GM19372 (cell line): ENCODE measurements at regions not wholly inside any gene's neighbourhood (a gene's known extent, or its start where the extent isn't known, plus 50 kb on each side); places are given as distances from the start of the nearest gene placed in this dataset.

Experiments used
- ATAC-seq: cut with Tn5 transposase; IDR thresholded peaks from one replicate; pipeline ENCODE4 v1.9.1; 2021; ENCODE audit warnings: mild to moderate bottlenecking, low read depth, moderate library complexity; ENCODE audit not compliant: unreplicated experiment

- ATAC-seq: no peak
Observed at GRCh38 chr11:130636722-130637464, 188.4 kb downstream of the ADAMTS15 start.

GRCh38 chr11:130637566-130637965 is 189.1 kb downstream of the ADAMTS15 start:
- ATAC-seq: no peak

GRCh38 chr11:130638033-130638432 is 189.6 kb downstream of the ADAMTS15 start:
- no peak for ATAC-seq

GRCh38 chr11:130638624-130639023 is 190.2 kb downstream of the ADAMTS15 start:
- ATAC-seq: no peak

- no peak for ATAC-seq
Observed at GRCh38 chr11:130639369-130639768, 190.9 kb downstream of the ADAMTS15 start.

GRCh38 chr11:130640526-130640925 is 192.1 kb downstream of the ADAMTS15 start:
- ATAC-seq: no peak

GRCh38 chr11:130641876-130642275 is 193.4 kb downstream of the ADAMTS15 start:
- no peak for ATAC-seq

- no peak for ATAC-seq
Observed at GRCh38 chr11:130642994-130643393, 194.5 kb downstream of the ADAMTS15 start.

- ATAC-seq: no peak
Observed at GRCh38 chr11:130644187-130644586, 195.7 kb downstream of the ADAMTS15 start.

GRCh38 chr11:130645164-130645842 is 196.9 kb downstream of the ADAMTS15 start:
- no peak for ATAC-seq

- ATAC-seq: no peak
Observed at GRCh38 chr11:130645843-130646197, 197.4 kb downstream of the ADAMTS15 start.

GRCh38 chr11:130646881-130647280 is 198.4 kb downstream of the ADAMTS15 start:
- ATAC-seq: no peak

- ATAC-seq: no peak
Observed at GRCh38 chr11:130647371-130647770, 198.9 kb downstream of the ADAMTS15 start.

- no peak for ATAC-seq
Observed at GRCh38 chr11:130649801-130650200, 201.4 kb downstream of the ADAMTS15 start.

GRCh38 chr11:130650456-130651030 is 202.1 kb downstream of the ADAMTS15 start:
- ATAC-seq: no peak

- ATAC-seq: no peak
Observed at GRCh38 chr11:130651066-130651855, 202.8 kb downstream of the ADAMTS15 start.

GRCh38 chr11:130652671-130653335 is 204.4 kb downstream of the ADAMTS15 start:
- ATAC-seq: no peak

GRCh38 chr11:130653838-130654636 is 205.6 kb downstream of the ADAMTS15 start:
- no peak for ATAC-seq

GRCh38 chr11:130655300-130655699 is 206.9 kb downstream of the ADAMTS15 start:
- ATAC-seq: no peak
